Parathyroid adenoma (tissue), 2 donors: ENCODE measurements at regions not wholly inside any gene's neighbourhood (a gene's known extent, or its start where the extent isn't known, plus 50 kb on each side); places are given as distances from the start of the nearest gene placed in this dataset.

Experiments used
- H2AFZ ChIP-seq: fragments of 300-600 bp; sonication (generic); one replicate; pipeline ENCODE4 v1.7.0; 2017; ENCODE audit warnings: antibody characterized with exemption, mild to moderate bottlenecking
- H3K27ac ChIP-seq: fragments of 300-600 bp; sonication (generic); one replicate; pipeline ENCODE4 v1.7.0; 2017
- H3K27me3 ChIP-seq: fragments of 300-600 bp; sonication (generic); one replicate; pipeline ENCODE4 v1.7.0; 2017; ENCODE audit warnings: low read length; ENCODE audit not compliant: control insufficient read depth, insufficient read depth
- H3K36me3 ChIP-seq: fragments of 300-600 bp; sonication (generic); one replicate; pipeline ENCODE4 v1.7.0; 2017; ENCODE audit warnings: low read length; ENCODE audit not compliant: control insufficient read depth, insufficient read depth
- H3K4me1 ChIP-seq: fragments of 300-600 bp; sonication (generic); one replicate; pipeline ENCODE4 v1.7.0; 2017; ENCODE audit warnings: control low read depth
- H3K4me2 ChIP-seq: fragments of 300-600 bp; sonication (generic); one replicate; pipeline ENCODE4 v1.7.0; 2017; ENCODE audit warnings: low read length
- H3K4me3 ChIP-seq: fragments of 300-600 bp; sonication (generic); one replicate; pipeline ENCODE4 v1.7.0; 2017; ENCODE audit warnings: low read depth, low read length
- H3K79me2 ChIP-seq: fragments of 300-600 bp; sonication (generic); one replicate; pipeline ENCODE4 v1.7.0; 2017; ENCODE audit warnings: control low read depth
- H3K9ac ChIP-seq: fragments of 300-600 bp; sonication (generic); one replicate; pipeline ENCODE4 v1.7.0; 2017; ENCODE audit warnings: mild to moderate bottlenecking
- H3K9me3 ChIP-seq: fragments of 300-600 bp; sonication (generic); one replicate; pipeline ENCODE4 v1.7.0; 2017; ENCODE audit warnings: low read length; ENCODE audit not compliant: control insufficient read depth
- CTCF ChIP-seq: fragments of 300-600 bp; sonication (generic); IDR thresholded peaks from one replicate; pipeline ENCODE4 v1.7.0; 2017; ENCODE audit warnings: antibody characterized with exemption, mild to moderate bottlenecking
- donor health status: primary hyperparathyroidism.

DNA sequence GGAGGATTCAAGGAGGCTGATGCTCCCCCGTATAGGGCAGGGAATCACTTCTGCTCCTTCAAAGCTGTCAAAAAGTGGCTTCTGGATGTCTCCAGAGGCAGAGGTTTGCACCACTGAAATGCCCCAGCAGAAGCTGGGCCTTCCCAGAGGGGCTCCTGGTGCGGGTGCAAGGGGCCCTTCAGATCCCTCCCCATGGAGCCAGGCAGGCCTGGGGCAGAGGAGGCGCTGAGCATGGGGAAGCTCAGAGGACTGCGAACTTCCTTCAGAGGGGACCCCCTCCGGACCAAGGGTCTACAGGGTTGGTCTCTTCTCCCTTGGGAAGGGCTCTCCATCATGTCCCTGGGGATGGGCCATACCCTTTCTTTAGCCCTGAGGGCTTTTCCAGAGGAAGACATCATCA is 341.2 kb downstream of the DYSF start:
- Histone ChIP-seq H3K36me3 (no peaks in the 10 kb centered on the region), H3K79me2 (no peaks in the 10 kb centered on the region), H3K4me3 (no peak overlapping the region), H3K4me2 (no peak overlapping the region), H3K9me3 (no peaks in the 10 kb centered on the region), H3K9ac (no peak overlapping the region), H3K4me1 (no peaks in the 10 kb centered on the region), H2AFZ (no peak overlapping the region), H3K27me3 (no peaks in the 10 kb centered on the region), H3K27ac (no peak overlapping the region)
- no peak for TF ChIP-seq CTCF

DNA sequence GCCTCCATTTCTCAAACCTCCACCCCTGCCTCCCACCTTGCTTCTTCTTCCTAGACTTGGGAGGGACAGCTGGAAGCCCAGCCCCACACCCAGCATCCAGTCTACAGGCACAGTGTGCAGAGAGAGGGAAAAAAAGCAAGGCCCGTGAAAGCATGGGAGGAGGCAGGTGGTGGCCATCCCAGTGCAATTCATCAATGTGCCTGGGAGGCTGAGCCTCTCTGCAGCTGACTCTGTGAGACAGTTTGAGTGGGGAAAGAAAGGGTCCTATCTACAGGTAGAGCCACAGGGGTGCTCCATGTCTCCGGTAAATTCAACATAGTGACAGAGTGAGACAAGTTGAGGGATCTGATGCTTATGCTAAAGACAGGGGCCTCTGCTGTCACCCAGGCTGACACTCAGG is 340.6 kb downstream of the DYSF start:
- Histone ChIP-seq H3K27me3 (no peaks in the 10 kb centered on the region), H3K9ac (no peak overlapping the region), H3K4me3 (no peak overlapping the region), H3K79me2 (no peaks in the 10 kb centered on the region), H3K4me2 (no peak overlapping the region), H3K4me1 (no peaks in the 10 kb centered on the region), H3K36me3 (no peaks in the 10 kb centered on the region), H3K9me3 (no peaks in the 10 kb centered on the region), H2AFZ (no peak overlapping the region), H3K27ac (no peak overlapping the region)
- no peak for TF ChIP-seq CTCF

- H3K4me2 ChIP-seq = no peak overlapping the region
Observed at GRCh38 chr2:71792926-71793761, 339.8 kb downstream of the DYSF start.

DNA sequence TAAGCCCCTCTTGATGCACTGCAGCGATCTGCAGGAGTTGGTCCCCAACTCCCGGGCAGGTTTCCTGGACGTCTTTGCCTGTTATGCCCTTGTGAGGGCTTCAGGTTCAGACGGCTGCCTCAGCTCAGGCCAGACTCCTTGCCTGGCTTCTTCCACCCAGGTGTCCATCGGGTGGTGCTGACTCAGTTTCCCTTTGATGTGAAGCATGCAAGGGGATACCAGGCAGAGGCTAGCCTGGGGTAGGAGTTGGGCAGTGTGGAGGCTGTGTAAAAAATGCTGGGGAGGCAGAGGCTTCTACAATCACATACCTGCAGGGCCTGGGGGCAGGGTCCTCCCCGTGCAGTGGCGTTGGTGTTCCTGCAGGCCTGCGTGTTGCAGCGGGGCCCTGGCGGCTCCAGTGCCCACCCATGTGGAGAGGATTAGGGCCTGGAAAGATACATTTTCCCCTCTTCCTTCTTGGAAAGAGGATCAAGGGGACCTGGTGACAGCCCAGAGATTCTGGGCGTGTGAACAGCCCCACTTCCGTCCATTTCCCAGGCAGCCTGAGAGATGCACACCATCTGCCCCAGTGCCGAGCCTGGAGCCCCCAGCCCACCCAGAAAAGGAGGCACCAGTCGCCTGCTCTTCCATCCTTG is 338.3 kb downstream of the DYSF start:
- H3K27ac ChIP-seq = no peak overlapping the region
- H3K36me3 ChIP-seq = no peaks in the 10 kb centered on the region
- no peaks in the 10 kb centered on the region for H3K4me1 ChIP-seq
- H3K27me3 ChIP-seq = no peaks in the 10 kb centered on the region
- H3K4me2 ChIP-seq = no peak overlapping the region
- no peak overlapping the region for H2AFZ ChIP-seq
- no peaks in the 10 kb centered on the region for H3K9me3 ChIP-seq
- no peak overlapping the region for H3K4me3 ChIP-seq
- H3K9ac ChIP-seq = no peak overlapping the region
- no peak for TF ChIP-seq CTCF
- no peaks in the 10 kb centered on the region for H3K79me2 ChIP-seq

More at GRCh38 chr2:71792926-71793761, 339.8 kb downstream of the DYSF start:
- Histone ChIP-seq H3K27me3 (no peaks in the 10 kb centered on the region), H3K9me3 (no peaks in the 10 kb centered on the region), H3K79me2 (no peaks in the 10 kb centered on the region), H3K9ac (no peak overlapping the region), H2AFZ (no peak overlapping the region), H3K27ac (no peak overlapping the region), H3K4me3 (no peak overlapping the region), H3K4me1 (no peaks in the 10 kb centered on the region), H3K36me3 (no peaks in the 10 kb centered on the region)
- TF ChIP-seq CTCF = no peak
